Loucy (cell line): ENCODE measurements at regions not wholly inside any gene's neighbourhood (a gene's known extent, or its start where the extent isn't known, plus 50 kb on each side); places are given as distances from the start of the nearest gene placed in this dataset.

ENCODE experiments used
- H2AFZ ChIP-seq: fragments of 200-600 bp; sonication (generic); 2 replicates; pipeline ENCODE4 v1.6.0; 2016; ENCODE audit warnings: antibody characterized with exemption, mild to moderate bottlenecking, low read length, moderate library complexity
- H3F3A ChIP-seq: fragments of 200-600 bp; 2 replicates; pipeline ENCODE4 v1.6.0; 2016; ENCODE audit warnings: antibody characterized with exemption, low read depth, mild to moderate bottlenecking
- H3K27me3 ChIP-seq: fragments of 200-600 bp; sonication (generic); 2 replicates; pipeline ENCODE4 v1.6.1; 2014; ENCODE audit warnings: low read length, mild to moderate bottlenecking; ENCODE audit not compliant: insufficient read depth, poor library complexity, severe bottlenecking
- H3K36me3 ChIP-seq: fragments of 200-600 bp; sonication (generic); 2 replicates; pipeline ENCODE4 v1.6.1; 2016; ENCODE audit warnings: low read length; ENCODE audit not compliant: insufficient read depth
- H3K4me1 ChIP-seq: fragments of 200-600 bp; sonication (generic); 2 replicates; pipeline ENCODE4 v1.5.1; 2014; ENCODE audit warnings: low read length, mild to moderate bottlenecking; ENCODE audit not compliant: insufficient read depth, poor library complexity, severe bottlenecking
- H3K4me2 ChIP-seq: fragments of 200-600 bp; sonication (generic); 2 replicates; pipeline ENCODE4 v1.6.0; 2014; ENCODE audit warnings: antibody characterized with exemption, low read length, low read depth, mild to moderate bottlenecking; ENCODE audit not compliant: poor library complexity, severe bottlenecking
- H3K4me3 ChIP-seq: fragments of 200-600 bp; sonication (generic); 2 replicates; pipeline ENCODE4 v1.5.1; 2014; ENCODE audit warnings: low read length, mild to moderate bottlenecking, mixed read lengths; ENCODE audit not compliant: poor library complexity, severe bottlenecking
- H3K79me2 ChIP-seq: fragments of 200-600 bp; sonication (generic); 2 replicates; pipeline ENCODE4 v1.6.1; 2014; ENCODE audit warnings: low read length; ENCODE audit not compliant: insufficient read depth
- H3K9ac ChIP-seq: fragments of 200-600 bp; sonication (generic); 2 replicates; pipeline ENCODE4 v1.6.0; 2014; ENCODE audit warnings: mild to moderate bottlenecking, low read depth, low read length, moderate library complexity; ENCODE audit not compliant: poor library complexity, severe bottlenecking
- H3K9me2 ChIP-seq: fragments of 200-600 bp; sonication (generic); replicated peaks from 2 replicates; pipeline ENCODE4 v1.6.1; 2016; ENCODE audit warnings: low read depth, low read length, mixed read lengths
- H3K9me3 ChIP-seq: fragments of 200-600 bp; sonication (generic); 2 replicates; pipeline ENCODE4 v1.6.1; 2014; ENCODE audit warnings: mild to moderate bottlenecking, antibody characterized with exemption, low read length, low read depth; ENCODE audit not compliant: insufficient read depth
- H4K20me1 ChIP-seq: fragments of 200-600 bp; sonication (generic); 2 replicates; pipeline ENCODE4 v1.6.0; 2014; ENCODE audit warnings: antibody characterized with exemption, low read length, mild to moderate bottlenecking; ENCODE audit not compliant: insufficient read depth, poor library complexity, severe bottlenecking
- EZH2phosphoT487 ChIP-seq: fragments of 200-600 bp; IDR thresholded peaks from 2 replicates; pipeline ENCODE4 v1.6.1; 2018; ENCODE audit warnings: antibody characterized with exemption, mild to moderate bottlenecking, moderate library complexity, borderline replicate concordance
- TF ChIP-seq, protein P1 (sequence below): fragments of 200-600 bp; sonication (generic); conservative IDR thresholded peaks from 2 replicates; pipeline ENCODE4 v1.5.1; 2014; ENCODE audit warnings: mild to moderate bottlenecking, antibody characterized with exemption, low read length

DNA sequence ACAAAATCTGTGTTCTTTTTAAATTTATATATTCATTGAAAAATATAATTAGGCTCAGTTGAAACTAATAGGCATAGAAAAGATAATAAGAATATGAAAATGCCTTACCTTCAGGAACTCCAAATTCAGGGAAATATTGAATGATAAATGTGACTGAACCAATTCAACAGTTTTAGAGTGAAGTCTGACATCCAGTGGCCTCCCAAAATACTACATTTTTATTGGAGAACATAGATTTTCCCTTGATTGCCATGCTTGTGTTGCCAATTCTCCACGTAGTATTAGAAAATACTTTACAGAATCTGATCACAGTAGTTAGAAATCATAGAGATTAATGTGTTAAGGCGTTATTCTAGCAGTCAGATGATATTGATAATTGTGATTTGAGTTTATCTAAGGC, 1246.7 kb downstream of the GATA3 start:
- no peaks in the 10 kb centered on the region for H3K79me2 ChIP-seq
- H3K4me2 ChIP-seq = no peak overlapping the region
- 0 out of 2 replicates have a peak overlapping the region, but pooled peaks have one; percentile 39 for H2AFZ ChIP-seq
- H3K36me3 ChIP-seq = no peaks in the 10 kb centered on the region
- no peaks in the 10 kb centered on the region for H3F3A ChIP-seq
- TF ChIP-seq, protein P1, sequence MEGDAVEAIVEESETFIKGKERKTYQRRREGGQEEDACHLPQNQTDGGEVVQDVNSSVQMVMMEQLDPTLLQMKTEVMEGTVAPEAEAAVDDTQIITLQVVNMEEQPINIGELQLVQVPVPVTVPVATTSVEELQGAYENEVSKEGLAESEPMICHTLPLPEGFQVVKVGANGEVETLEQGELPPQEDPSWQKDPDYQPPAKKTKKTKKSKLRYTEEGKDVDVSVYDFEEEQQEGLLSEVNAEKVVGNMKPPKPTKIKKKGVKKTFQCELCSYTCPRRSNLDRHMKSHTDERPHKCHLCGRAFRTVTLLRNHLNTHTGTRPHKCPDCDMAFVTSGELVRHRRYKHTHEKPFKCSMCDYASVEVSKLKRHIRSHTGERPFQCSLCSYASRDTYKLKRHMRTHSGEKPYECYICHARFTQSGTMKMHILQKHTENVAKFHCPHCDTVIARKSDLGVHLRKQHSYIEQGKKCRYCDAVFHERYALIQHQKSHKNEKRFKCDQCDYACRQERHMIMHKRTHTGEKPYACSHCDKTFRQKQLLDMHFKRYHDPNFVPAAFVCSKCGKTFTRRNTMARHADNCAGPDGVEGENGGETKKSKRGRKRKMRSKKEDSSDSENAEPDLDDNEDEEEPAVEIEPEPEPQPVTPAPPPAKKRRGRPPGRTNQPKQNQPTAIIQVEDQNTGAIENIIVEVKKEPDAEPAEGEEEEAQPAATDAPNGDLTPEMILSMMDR = peak; percentile 59
- TF ChIP-seq EZH2phosphoT487 = no peak
- H3K4me1 ChIP-seq = no peaks in the 10 kb centered on the region
- no peaks in the 10 kb centered on the region for H3K9me2 ChIP-seq
- no peaks in the 10 kb centered on the region for H3K27me3 ChIP-seq
- no peak overlapping the region for H3K9ac ChIP-seq
- no peak overlapping the region for H3K4me3 ChIP-seq
- H4K20me1 ChIP-seq = no peaks in the 10 kb centered on the region
- H3K9me3 ChIP-seq = no peaks in the 10 kb centered on the region

DNA sequence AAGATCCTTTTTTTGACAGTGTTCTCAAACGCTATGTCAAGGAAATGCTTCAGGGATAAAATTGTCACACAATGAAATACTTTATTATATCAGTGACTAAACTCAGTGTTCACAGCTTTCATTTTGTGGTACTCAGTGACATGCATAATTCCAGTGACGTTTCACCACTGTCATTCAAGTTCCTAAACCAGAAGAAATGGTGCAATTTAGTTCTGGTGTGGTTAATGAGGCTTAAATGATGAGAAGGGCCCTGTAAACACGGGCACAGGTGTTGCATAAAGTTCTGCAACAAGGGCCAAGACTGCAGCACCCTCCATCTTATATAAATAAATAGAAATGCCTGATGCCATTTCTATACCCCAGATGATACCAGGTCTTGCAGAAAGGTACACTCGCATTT, 1247.1 kb downstream of the GATA3 start:
- Histone ChIP-seq H3K27me3 (no peaks in the 10 kb centered on the region), H3K9ac (no peak overlapping the region), H3K9me2 (no peaks in the 10 kb centered on the region), H2AFZ (0 out of 2 replicates have a peak overlapping the region, but pooled peaks have one; percentile 39), H3K79me2 (no peaks in the 10 kb centered on the region), H3K36me3 (no peaks in the 10 kb centered on the region), H3K9me3 (no peaks in the 10 kb centered on the region), H4K20me1 (no peaks in the 10 kb centered on the region), H3K4me1 (no peaks in the 10 kb centered on the region), H3K4me3 (no peak overlapping the region), H3F3A (no peaks in the 10 kb centered on the region), H3K4me2 (no peak overlapping the region)
- TF ChIP-seq EZH2phosphoT487 = no peak
- TF ChIP-seq, protein P1 = 0 out of 2 replicates have a peak, but pooled peaks have one; percentile 25

DNA sequence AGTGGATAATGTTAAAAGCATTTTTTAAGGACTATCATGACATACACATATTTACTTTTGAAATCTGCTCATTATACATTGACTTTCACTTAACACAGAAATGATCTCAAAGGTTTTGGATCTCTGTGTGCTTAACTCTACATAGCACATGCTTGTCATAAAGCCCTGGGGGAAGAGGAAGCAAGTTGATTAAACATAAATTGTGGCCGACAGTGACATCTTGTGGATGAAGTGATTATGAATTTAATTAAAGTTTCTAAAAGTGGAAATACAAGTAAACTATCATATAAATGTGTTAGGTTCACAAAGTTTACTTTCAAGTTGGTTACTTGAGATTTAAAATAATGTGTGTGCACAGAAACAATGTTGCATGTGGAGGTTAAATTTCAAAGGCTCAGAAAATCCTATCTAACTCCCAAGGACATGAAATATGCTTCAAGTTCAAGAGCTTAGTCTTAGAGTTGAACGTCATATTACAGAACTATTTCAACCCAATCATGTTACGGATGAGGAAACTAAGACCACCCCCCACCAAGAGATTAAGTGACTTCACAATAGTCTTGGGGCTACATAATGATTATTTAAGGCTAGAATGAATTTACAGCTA, 1247.8 kb downstream of the GATA3 start:
- Histone ChIP-seq H3K79me2 (no peaks in the 10 kb centered on the region), H3K27me3 (no peaks in the 10 kb centered on the region), H3K9ac (no peak overlapping the region), H3K4me2 (no peak overlapping the region), H3K4me1 (no peaks in the 10 kb centered on the region), H3K9me3 (no peaks in the 10 kb centered on the region), H3K9me2 (no peaks in the 10 kb centered on the region), H3K4me3 (no peak overlapping the region), H4K20me1 (no peaks in the 10 kb centered on the region), H3F3A (no peaks in the 10 kb centered on the region), H3K36me3 (no peaks in the 10 kb centered on the region), H2AFZ (0 out of 2 replicates have a peak overlapping the region, but pooled peaks have one; percentile 39)
- TF ChIP-seq EZH2phosphoT487 = no peak
- TF ChIP-seq, protein P1 = peak; percentile 65
